RCC 7860 (cell line): ENCODE measurements at regions not wholly inside any gene's neighbourhood (a gene's known extent, or its start where the extent isn't known, plus 50 kb on each side); places are given as distances from the start of the nearest gene placed in this dataset.
"Not testable (repeated sequence)": the region's sequence is repeated elsewhere in the genome, so short reads cannot be mapped to it uniquely, and the experiment has no call there.

Experiments
- DNase-seq: peaks from one replicate; pipeline ENCODE4 v3.0.0-alpha.2; 2015; ENCODE audit warnings: low spot score
- FAIRE-seq: peaks from 2 replicates; lab custom pipeline; 2012; peaks lifted over from hg19 to GRCh38; lab: Jason Lieb, UNC

DNA sequence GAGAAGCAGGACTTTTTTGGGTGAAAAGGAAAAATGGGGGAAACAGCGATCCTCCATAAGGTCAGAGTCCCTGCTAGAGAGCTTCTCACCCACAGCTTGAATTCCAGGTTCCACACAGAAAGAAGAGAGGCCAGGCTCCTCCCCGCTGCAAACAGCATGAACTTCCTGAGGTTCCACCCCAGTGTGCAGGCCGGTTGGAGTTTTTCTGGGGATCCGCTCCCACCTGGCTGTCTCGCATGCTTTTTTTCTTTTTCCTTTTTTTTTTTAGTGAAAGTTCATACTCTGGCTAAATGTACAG is 595.1 kb upstream of the ZP4 start:
- FAIRE-seq = peak; percentile 81

DNA sequence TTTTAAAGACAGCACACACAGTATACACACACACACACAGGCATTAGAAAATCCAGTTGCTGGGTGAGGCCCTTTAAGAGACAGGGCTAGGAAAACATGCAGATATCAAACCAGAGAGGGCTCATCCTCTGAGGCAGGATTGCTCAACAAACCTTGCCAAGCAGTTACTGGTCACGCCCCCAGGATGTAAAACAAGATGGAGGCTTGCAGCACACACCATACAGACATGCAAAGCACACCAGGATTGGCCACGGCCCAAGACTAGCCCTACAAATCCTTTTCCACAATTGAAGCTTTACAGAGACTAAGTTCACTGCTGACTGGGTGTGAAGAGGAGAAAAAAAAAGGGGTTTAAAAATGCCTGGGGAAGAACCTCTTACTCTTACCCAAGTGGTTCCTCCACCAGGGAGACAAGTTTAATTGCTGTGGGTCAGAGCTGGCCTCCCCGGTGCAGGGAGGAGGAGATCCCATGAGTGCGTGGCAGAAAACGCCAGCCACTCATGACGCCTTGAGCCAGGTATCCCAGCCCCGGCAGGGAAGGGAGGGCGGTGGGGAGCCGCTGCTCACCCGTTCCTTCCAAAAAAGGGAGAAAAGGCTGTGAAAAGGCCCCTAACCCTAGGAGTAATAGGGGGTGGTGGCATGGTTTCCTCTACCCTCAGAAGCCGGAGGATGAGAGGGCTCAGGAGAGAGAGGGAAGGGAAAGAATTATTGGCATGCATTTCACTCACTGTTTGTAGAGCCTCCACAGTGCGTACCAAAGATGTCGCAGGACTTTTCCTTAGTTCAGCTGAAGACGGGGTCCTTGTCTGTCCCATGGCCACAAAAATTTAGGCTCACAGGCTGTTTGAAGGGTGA is 594.6 kb upstream of the ZP4 start:
- peak; percentile 87 for FAIRE-seq
- peak; percentile 83 for DNase-seq

More for the DNA sequence above, 595.1 kb upstream of the ZP4 start:
- DNase-seq = peak; percentile 70

DNA sequence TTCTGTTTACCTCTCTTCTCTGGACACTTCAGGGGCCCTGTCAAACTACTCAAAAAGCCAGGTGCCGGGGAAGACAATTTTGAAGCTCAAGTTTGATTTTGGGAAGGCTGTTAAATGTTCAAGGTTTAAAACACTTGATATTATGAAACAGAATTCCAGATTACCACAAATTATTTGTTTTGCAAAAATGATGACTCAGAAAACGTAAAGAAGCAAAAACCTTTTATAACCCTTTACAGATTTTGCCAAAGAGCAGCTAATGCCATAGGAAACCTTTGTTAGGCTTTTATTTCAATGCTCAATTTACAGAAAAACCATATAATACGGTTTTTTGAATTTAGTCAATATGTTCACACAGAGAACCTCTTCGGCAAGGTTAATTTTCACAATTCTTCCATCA is 593.4 kb upstream of the ZP4 start:
- DNase-seq = no peak
- no peak for FAIRE-seq

DNA sequence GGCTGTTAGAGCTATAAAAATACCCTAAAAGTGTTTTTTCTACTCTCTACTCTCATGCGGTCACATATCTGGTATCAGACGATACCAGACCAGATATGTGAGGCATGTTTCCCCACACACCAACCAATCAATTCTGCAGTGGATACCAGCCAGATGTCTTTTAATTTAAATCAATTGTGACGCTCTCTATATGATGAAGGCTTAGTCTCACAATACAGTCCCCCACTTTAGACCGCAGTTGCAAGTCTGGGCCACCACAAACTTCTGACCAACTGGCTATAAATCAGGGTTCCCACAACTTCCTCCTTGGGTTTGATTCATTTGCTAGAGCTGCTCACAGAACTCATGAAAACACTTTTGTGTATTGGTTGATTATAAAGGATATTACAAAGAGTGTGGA is 586.1 kb upstream of the ZP4 start:
- FAIRE-seq (no peak), DNase-seq (no peak)

DNA sequence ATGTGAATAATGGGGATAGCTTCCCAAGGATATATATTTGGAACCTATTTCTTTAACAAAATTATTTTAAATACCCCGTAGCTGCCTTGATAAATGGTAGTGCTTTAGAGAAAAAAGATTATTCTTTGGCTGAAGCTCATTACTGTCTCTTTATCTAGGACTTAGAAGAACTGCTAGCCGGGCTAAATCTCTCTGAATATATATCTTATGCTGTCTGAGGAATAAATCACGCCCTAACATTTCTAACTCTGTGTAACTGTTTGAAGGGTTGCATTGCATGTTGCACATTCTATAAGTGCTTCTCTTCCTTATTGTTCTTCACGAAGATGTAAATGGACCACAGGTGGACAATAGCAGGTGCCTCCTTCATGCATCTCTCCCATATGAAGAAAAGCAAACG is 585.0 kb upstream of the ZP4 start:
- FAIRE-seq (no peak), DNase-seq (no peak)

DNA sequence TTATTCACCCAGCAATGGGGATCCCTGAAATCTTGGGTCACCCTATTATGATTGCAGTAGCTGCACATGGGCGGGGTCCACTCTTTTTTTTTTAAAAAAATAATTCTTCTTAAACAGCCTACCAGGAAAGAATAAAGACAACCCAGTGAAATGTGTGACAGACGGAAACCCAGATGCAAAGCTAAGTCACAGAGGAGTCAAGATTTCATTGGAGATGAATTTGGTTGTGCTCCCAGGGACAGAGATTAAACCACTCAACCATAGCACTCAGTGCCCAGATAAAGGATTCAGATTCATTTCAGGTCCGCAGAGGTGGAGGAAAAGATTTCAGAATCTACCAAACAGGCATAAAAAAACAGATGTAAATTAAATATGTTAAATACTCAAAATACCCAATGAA is 583.5 kb upstream of the ZP4 start:
- FAIRE-seq = peak; percentile 87
- no peak for DNase-seq

DNA sequence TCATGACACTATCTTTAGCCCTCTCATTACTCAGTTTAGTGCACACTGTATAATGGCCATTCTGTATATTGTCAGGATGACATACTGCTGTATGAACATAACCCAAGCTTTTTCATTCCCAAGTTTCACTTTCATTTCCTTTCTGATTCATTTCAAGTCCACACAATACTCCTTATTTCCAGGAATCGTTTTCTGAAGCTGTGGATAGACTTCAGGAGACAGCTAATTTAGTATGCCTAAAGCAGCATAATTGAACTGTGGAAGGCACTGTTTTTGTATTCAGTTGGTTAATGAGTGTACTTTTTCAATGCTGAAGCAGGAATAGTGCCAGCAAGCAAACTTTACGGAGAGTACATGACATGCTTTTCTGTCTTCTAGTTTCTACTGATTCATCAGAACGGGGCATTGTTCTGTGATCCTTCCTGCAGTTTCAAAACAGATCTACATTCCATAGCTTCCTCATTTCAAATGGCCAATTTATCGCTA is 578.5 kb upstream of the ZP4 start:
- FAIRE-seq (peak; percentile 77), DNase-seq (peak; percentile 62)

DNA sequence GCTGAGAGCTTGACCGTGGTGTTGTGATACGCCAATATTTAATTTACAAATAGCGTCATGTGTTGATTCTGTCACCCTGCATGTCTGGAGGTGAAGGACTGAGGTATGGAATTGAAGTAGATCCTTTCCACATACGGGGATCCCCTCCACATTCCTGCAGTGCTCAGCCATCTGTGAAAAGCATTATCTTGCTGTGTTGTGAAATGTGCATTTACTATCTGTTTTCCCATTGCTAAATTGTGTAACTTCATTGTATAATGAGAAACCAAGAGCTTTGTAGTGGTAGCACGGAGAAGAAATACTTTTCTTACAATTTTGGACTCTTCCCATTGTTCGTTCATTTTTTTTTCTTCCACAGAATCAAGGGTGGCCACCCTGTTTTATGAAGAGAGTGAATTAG is 577.3 kb upstream of the ZP4 start:
- DNase-seq = no peak
- FAIRE-seq = no peak

DNA sequence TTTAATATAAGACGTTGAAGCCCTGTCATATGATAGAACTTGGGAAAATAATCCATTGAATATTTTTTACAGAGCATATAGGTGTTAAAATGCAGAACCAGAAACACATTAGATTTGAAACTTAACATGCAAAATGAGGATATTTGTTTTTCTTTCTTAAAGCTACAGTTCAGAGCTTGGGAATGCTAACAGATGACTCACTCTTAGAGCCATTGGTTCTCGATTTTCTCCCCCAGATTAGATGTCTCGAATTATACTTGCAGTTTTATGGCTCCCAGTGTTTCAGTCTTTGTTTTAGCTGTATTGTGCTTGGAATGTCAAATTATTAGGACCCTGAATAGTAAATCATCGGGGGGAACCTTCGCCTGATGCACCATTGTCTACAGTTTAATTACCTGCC is 575.7 kb upstream of the ZP4 start:
- DNase-seq = no peak
- FAIRE-seq = peak; percentile 70

DNA sequence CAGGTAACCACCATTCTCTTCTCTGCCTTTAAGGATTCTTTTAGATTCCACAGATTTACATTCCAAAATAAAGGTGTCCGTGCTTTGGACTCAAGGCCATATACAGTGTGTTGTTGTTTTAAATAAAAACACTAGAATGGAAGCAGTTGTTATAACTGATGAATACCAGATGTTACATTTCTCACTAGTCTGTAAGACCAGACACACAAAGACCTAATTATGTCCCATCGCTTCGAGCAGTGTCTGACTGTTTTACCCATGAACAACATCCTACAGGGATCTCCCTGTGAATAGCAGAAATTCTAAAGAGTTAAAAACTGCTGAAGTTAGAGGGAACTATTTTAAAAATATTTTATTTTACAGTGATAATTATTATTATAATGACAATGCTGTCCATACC is 574.7 kb upstream of the ZP4 start:
- DNase-seq = no peak
- no peak for FAIRE-seq

DNA sequence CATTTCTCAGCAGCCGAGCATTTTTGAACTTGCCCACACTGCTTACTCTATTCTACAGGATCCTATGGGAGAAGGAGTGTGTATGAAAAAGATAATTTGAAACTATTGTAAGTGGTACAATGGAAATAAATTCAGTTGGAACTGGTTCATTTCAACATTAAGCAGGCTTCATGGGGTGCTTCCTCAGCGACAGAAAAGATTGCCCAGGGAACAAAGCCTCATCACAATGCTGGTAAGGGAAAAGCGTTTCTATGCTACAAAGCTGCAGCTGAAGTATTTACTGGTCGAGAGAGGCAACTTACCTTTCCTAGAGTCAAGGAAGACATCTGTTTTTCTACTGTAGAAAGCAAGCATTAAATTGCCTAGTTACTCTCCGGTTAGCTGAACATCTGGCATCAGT is 568.2 kb upstream of the ZP4 start:
- FAIRE-seq = no peak
- DNase-seq = no peak

DNA sequence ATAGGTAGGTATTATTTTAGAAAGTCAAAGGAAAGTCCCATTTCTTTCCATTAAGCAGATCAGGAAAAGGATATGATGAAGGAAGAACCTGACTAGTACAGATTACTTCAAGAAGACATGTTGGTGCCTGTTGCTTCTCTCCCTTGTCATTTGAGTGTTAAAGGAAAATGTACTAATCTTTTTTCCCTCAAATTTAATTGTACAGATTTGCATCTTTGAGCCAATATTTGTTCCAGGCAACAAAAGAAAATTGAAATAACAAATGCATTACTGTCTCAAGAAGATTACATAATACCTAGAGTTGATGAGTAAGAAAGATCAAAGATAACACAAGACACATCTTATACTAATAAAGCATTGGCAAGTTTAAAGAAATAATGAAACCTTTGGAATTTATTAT is 566.9 kb upstream of the ZP4 start:
- DNase-seq (no peak), FAIRE-seq (peak; percentile 50)

DNA sequence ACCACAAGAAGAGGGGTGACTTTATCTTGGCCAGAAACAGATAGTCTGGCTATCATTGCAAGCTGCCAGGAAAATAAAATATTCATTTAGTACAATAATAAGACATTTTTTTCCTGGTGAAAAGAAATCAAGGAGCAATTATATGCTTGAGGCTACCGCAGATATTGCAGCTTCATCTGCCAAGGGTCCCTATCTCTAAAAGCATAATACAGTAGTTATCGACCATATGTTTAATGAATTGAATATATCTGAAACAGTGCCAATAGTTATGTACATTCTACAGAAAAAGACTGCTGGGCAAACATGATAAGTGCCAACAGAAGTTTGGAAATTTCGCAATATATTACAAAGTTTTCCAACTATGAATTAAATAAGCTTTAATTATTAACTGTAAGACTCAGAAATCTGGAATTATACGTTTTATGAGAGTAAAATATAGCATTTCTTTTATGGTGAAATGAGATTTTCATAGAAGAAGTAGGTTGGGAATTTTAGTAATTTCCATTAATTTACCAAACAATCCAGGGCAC is 561.1 kb upstream of the ZP4 start:
- no peak for DNase-seq

DNA sequence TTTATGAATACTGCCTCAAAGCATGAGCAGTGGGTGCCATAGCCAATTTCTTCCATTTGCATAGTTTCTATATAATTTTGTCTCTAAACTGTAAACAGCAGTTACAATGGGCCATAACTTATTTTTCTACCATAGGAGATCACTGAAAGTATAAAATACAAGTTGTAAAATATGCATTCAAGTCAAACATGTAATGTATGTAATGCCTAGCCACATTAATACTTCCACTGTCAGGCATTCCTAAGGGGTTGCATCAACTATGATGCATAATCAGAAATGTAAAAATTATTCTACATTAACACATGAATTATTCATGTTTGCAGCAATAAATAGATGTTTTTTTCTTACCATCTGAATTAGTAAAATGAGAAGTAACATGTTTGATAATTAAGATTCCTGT is 560.3 kb upstream of the ZP4 start:
- FAIRE-seq (no peak), DNase-seq (no peak)

More for the DNA sequence above, 561.1 kb upstream of the ZP4 start:
- FAIRE-seq = no peak

DNA sequence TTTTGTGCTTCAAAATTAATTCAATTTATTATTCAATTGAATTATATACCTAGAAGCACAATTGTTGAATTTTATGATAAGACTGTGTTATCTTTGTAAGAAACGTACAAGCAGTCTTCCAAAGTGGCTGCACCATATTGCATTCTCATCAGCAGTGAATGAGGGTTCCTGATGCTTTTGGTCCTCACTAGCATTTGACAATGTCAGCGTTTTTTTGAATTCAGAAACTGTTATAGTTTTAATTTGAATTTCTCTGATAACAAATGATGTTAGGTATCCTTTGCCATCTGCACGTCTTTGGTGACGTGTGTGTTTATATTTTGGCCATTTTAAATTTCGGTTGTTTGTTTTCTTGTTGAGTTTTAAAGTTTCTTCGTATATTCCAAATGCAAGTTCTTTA is 553.0 kb upstream of the ZP4 start:
- DNase-seq (no peak), FAIRE-seq (no peak)

DNA sequence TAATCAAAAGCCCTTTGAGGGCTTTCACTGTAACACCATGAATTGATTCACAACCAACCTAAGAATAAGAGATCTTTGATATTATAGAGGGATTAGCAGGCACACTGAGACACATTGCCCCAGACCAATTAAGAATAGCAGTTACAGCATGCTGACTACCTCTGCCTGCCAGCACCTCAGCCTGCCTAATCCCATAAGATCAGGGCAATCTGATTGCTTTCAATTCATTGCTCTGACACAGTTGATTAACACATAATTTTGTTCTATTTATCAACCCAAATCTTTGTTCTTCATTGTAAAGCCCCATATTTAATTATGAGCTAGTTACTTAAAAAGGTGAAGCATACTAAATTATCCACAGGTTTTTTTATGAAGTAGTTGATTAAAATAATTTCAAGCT is 548.8 kb upstream of the ZP4 start:
- DNase-seq (no peak), FAIRE-seq (no peak)

DNA sequence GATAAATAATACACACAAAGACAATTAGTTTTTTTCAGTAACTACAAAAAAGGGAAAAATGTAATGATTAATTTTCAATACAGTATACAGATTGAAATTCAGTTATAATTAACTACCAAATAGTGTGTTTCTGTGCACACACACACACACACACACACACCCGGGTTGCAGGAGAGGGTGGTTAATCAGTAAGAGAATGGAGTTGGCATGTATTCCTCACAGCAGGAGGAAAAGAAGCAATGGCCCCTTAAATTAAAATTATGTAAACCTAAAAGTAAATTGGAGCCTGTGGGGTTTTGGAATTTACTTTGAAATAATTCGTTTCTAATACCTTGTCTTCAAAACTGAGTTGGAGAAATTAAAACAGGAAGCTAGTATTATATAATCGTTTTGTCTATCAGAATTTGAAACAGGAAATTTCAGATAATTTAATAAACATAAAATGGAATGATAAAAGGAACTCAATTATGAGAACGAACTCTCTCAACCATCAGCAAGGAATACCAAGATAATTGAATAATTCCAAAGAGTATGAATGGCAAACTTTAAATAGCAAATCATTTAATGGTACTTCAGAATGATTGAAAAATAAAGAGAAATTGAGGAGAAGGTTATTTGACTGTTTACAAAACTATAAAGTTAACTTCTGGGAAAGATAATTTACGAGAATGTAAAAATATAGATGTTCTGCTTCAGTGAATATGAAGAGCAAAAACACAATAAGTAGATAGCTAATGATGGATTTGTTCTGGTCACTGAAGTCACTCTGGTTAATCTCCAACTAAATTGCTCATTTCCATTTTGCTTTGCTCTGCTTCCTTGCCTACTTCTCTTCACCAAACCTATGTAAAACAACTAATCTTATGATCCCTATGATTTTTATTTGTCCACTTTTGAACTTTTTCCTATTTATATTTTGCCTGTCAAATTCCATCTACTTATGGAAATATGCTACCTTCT is 547.9 kb upstream of the ZP4 start:
- FAIRE-seq (peak; percentile 98), DNase-seq (peak; percentile 59)

DNA sequence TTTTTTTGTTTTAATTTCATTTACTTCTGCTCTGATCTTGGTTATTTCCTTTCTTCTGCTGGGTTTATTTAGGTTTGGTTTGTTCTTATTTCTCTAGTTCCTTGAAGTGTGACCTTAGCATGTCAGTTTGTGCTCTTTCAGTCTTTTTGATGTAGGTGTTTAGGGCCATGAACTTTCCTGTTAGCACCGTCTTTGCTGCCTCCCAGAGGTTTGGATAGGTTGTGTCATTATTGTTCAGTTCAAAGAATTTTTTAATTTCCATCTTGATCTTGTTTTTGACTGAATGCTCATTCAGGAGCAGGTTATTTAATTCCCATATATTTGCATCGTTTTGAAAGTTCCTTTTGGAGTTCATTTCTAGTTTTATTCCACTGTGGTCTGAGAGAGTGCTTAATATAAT is 539.0 kb upstream of the ZP4 start:
- FAIRE-seq, DNase-seq: not testable (repeated sequence)

DNA sequence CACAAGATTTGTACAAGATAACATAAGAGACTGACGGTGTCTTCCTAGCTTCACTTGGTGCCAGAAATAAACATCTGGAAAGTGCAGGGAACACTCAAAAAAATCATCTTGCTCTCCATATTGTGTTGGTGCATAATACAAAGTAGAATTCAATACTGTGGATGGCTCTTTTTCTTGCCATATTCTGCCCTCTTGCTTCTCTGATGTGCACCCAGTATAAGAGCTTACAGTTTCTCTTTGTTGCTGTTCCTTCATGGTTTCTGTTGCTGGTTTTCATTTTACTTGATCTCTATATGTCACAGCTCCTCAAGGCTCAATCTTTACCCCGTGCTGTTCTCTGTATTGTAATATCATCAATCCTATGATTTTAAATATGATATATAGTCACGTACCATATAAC is 528.5 kb upstream of the ZP4 start:
- no peak for DNase-seq
- FAIRE-seq = no peak

DNA sequence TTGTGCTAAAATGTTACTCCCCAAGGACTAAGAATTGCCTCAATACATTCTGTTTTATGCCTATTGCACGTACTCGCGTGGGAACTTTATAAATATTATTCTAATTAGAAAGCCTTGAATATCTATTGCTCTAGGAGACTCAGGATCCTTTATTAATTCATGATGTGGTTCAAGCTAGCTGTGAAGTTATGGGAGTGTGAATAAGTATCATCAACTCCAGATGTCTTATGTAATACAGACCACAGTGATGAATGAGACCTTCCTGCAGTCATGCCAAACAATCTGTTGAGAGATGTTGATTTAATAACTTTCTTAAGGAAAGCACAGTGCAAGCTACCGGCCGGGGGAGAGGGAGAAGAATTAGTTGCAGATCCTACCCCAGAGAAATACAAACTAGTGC is 519.2 kb upstream of the ZP4 start:
- peak; percentile 70 for DNase-seq

DNA sequence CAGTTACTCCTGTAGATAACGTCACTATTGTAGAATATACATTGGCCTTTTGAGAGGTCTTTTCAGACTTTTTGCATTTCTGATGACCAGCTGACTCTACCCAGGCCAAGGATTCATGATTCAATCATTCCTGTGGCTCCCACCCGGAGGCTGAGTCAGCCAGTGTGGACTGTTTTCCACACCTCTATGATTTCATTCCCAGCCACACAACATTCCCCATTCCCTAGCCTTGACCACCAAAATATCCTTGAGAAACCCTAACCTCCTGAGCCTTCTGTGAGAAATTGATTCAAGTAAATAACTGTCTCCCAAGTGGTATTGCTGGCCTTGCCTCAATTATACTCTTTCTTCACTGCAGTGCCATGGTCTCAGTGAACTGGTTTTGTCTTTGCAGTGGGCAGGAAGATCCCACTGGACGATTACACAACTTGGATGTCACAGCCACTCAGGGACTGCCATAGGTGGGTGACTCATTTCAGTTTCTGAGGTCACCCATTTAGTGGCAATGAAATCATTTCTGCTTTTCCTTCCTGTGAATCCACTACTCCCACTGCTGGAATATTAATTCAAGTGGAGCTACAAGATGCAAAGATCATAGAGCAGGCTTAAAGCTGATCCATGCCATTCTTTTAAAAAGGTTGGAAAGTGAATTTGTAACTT is 518.6 kb upstream of the ZP4 start:
- DNase-seq = peak; percentile 99
- FAIRE-seq = peak; percentile 100

More for the DNA sequence above, 519.2 kb upstream of the ZP4 start:
- FAIRE-seq = no peak
